ENCODE measurements at regions not wholly inside any gene's neighbourhood (a gene's known extent, or its start where the extent isn't known, plus 50 kb on each side); places are given as distances from the start of the nearest gene placed in this dataset.

- Mint-ChIP-seq H3K27ac (no peak overlapping the region), H3K4me3 (no peak overlapping the region), H3K4me1 (no peaks in the 10 kb centered on the region), H3K27me3 (peaks cover 3% of the 10 kb centered on the region), H3K36me3 (ENCODE audit: low read depth) (no peaks in the 10 kb centered on the region), H3K9me3 (ENCODE audit: low read depth) (peaks cover 2% of the 10 kb centered on the region)
- intact Hi-C loops (cut with DNase I, micrococcal nuclease) = no loop called here
- DNase-seq = no peak
- CTCF ChIA-PET = no interaction called here
- POLR2A ChIA-PET = no interaction called here
- ATAC-seq = no peak
Measured at GRCh38 chr21:32140604-32141317, 138.1 kb downstream of the MIS18A start.

DNA sequence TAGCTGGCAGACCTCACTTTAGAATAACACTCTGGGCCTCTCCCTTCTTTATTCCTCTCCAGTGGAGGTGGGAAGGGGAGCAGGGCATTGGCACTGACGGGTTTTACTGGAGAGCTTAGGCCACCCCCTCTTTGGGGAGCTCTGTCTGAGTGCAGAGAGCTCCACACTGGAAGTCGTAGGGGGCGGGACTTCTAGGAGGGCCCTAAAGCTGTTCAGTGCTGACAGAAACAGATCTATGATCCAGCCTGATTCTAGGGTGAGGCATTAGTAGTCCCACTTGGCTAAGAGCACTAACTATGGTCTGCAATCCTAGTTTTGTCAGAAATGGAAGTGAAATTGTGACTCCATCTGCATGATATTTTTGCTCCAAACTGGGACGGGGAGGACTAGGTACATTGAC, 138.7 kb downstream of the MIS18A start:
- Mint-ChIP-seq H3K9me3 (ENCODE audit: low read depth) (peaks cover 2% of the 10 kb centered on the region), H3K27me3 (peaks cover 3% of the 10 kb centered on the region), H3K27ac (no peak overlapping the region), H3K4me3 (no peak overlapping the region), H3K4me1 (no peaks in the 10 kb centered on the region), H3K36me3 (ENCODE audit: low read depth) (no peaks in the 10 kb centered on the region)
- ATAC-seq = no peak
- intact Hi-C loops (cut with DNase I, micrococcal nuclease) = no loop called here
- no peak for DNase-seq
- ChIA-PET POLR2A (no interaction called here), CTCF (no interaction called here)

- Mint-ChIP-seq H3K36me3 (ENCODE audit: low read depth) (no peaks in the 10 kb centered on the region), H3K27ac (no peak overlapping the region), H3K9me3 (ENCODE audit: low read depth) (peaks cover 2% of the 10 kb centered on the region), H3K4me3 (no peak overlapping the region), H3K27me3 (peaks cover 4% of the 10 kb centered on the region), H3K4me1 (no peaks in the 10 kb centered on the region)
- ATAC-seq (no peak), DNase-seq (no peak)
- ChIA-PET POLR2A (no interaction called here), CTCF (no interaction called here)
- intact Hi-C loops (cut with DNase I, micrococcal nuclease) = no loop called here
Measured at GRCh38 chr21:32138658-32139057, 140.2 kb downstream of the MIS18A start.

GRCh38 chr21:32137931-32138330, 140.9 kb downstream of the MIS18A start:
- CTCF ChIA-PET = no interaction called here
- intact Hi-C loops (cut with DNase I, micrococcal nuclease) = no loop called here
- peaks cover 4% of the 10 kb centered on the region for H3K27me3 Mint-ChIP-seq
- no peak overlapping the region for H3K4me3 Mint-ChIP-seq
- ATAC-seq (no peak), DNase-seq (no peak)
- POLR2A ChIA-PET = no interaction called here
- peaks cover 2% of the 10 kb centered on the region for H3K9me3 Mint-ChIP-seq (ENCODE audit: low read depth)
- no peaks in the 10 kb centered on the region for H3K4me1 Mint-ChIP-seq
- H3K36me3 Mint-ChIP-seq (ENCODE audit: low read depth) = no peaks in the 10 kb centered on the region
- no peak overlapping the region for H3K27ac Mint-ChIP-seq

- intact Hi-C loops (cut with DNase I, micrococcal nuclease) = no loop called here
- Mint-ChIP-seq H3K27ac (no peak overlapping the region), H3K4me3 (no peak overlapping the region), H3K9me3 (ENCODE audit: low read depth) (peaks cover 2% of the 10 kb centered on the region), H3K27me3 (peaks cover 4% of the 10 kb centered on the region), H3K36me3 (ENCODE audit: low read depth) (no peaks in the 10 kb centered on the region), H3K4me1 (no peaks in the 10 kb centered on the region)
- POLR2A ChIA-PET = no interaction called here
- DNase-seq (no peak), ATAC-seq (no peak)
- CTCF ChIA-PET = no interaction called here
Measured at GRCh38 chr21:32137266-32137665, 141.6 kb downstream of the MIS18A start.

DNA sequence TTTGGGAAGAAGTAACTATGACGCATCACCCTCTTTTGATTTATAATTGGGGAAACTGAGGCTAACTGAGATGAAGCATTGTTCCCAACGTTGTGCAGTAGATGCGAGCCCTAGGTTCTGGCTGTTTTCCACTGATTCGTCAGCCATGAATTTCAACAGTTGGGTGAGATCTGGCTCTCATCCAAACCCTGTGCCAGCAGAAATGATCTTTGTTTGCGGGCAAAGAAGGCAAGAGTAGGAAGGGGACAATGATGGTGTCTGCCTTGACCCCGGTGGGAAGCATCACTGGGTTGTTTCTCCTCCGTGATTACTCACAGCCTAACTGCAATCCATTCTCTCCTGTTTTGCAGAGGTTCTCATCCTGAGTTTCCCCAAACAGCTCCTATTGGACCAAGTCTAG, 142.3 kb downstream of the MIS18A start:
- no peak overlapping the region for H3K27ac Mint-ChIP-seq
- peaks cover 5% of the 10 kb centered on the region for H3K27me3 Mint-ChIP-seq
- CTCF ChIA-PET = no interaction called here
- H3K9me3 Mint-ChIP-seq (ENCODE audit: low read depth) = peaks cover 2% of the 10 kb centered on the region
- intact Hi-C loops (cut with DNase I, micrococcal nuclease) = no loop called here
- no peaks in the 10 kb centered on the region for H3K36me3 Mint-ChIP-seq (ENCODE audit: low read depth)
- POLR2A ChIA-PET = no interaction called here
- no peak for ATAC-seq
- no peak for DNase-seq
- no peaks in the 10 kb centered on the region for H3K4me1 Mint-ChIP-seq
- H3K4me3 Mint-ChIP-seq = no peak overlapping the region

- Mint-ChIP-seq H3K9me3 (ENCODE audit: low read depth) (peaks cover 2% of the 10 kb centered on the region), H3K4me1 (no peaks in the 10 kb centered on the region), H3K27me3 (peaks cover 12% of the 10 kb centered on the region), H3K27ac (no peak overlapping the region), H3K4me3 (no peak overlapping the region), H3K36me3 (ENCODE audit: low read depth) (no peaks in the 10 kb centered on the region)
- DNase-seq (no peak), ATAC-seq (no peak)
- POLR2A ChIA-PET = no interaction called here
- intact Hi-C loops (cut with DNase I, micrococcal nuclease) = no loop called here
- CTCF ChIA-PET = interaction anchor here (0.7 kb wide), 1 partner anchor 86 kb away, joined by 4 read pairs; no protein-coding TSS in a partner anchor
Measured at GRCh38 chr21:32135401-32136363, 143.2 kb downstream of the MIS18A start.

DNA sequence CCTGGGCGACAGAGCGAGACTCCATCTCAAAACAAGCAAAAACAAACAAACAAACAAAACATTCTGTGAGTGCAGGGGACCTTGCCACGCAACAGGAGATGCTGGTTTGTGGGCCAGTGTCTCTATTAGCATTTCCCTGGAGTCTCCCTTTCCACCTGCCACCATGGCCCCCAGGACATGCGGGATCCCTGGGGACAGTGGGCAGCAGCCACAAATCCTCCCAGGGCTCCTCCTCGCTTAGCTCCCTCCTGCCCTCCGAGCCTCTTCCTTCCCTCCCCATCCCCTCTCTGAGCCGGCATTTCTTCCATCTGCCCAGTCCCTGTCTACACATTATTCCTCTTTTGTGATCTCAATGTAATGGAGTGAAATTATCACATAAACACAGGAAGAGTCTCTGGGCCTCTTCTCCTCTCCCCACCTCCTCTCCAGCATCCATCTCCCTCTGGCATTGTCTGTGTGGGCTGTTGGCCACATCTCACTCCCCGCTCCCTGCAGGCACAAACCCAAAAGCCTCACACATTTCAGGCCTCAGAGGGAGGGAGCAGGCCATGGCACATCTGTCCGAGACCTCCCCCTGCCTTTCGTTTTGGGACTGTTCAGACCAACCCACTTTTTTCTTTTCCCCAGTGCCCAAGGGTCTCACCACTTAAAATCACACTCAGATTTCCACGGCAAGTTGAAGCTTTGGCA, 144.3 kb downstream of the MIS18A start:
- DNase-seq (no peak), ATAC-seq (no peak)
- no peaks in the 10 kb centered on the region for H3K4me1 Mint-ChIP-seq
- intact Hi-C loops (cut with DNase I, micrococcal nuclease) = no loop called here
- no peak overlapping the region for H3K27ac Mint-ChIP-seq
- ChIA-PET CTCF (interaction anchor here (0.7 kb wide), 1 partner anchor 85 kb away, joined by 4 read pairs; no protein-coding TSS in a partner anchor), POLR2A (no interaction called here)
- no peak overlapping the region for H3K4me3 Mint-ChIP-seq
- H3K36me3 Mint-ChIP-seq (ENCODE audit: low read depth) = no peaks in the 10 kb centered on the region
- peaks cover 12% of the 10 kb centered on the region for H3K27me3 Mint-ChIP-seq
- peaks cover 2% of the 10 kb centered on the region for H3K9me3 Mint-ChIP-seq (ENCODE audit: low read depth)

- H3K27me3 Mint-ChIP-seq = peaks cover 15% of the 10 kb centered on the region
- H3K36me3 Mint-ChIP-seq (ENCODE audit: low read depth) = no peaks in the 10 kb centered on the region
- no peak for DNase-seq
- intact Hi-C loops (cut with DNase I, micrococcal nuclease) = no loop called here
- POLR2A ChIA-PET = no interaction called here
- no peak overlapping the region for H3K4me3 Mint-ChIP-seq
- no peaks in the 10 kb centered on the region for H3K4me1 Mint-ChIP-seq
- H3K27ac Mint-ChIP-seq = no peak overlapping the region
- H3K9me3 Mint-ChIP-seq (ENCODE audit: low read depth) = peaks cover 5% of the 10 kb centered on the region
- no peak for ATAC-seq
- CTCF ChIA-PET = no interaction called here
Measured at GRCh38 chr21:32132881-32133280, 146.0 kb downstream of the MIS18A start.

- Mint-ChIP-seq H3K27me3 (peaks cover 15% of the 10 kb centered on the region), H3K4me1 (no peaks in the 10 kb centered on the region), H3K9me3 (ENCODE audit: low read depth) (peaks cover 5% of the 10 kb centered on the region), H3K4me3 (no peak overlapping the region), H3K36me3 (ENCODE audit: low read depth) (no peaks in the 10 kb centered on the region), H3K27ac (no peak overlapping the region)
- CTCF ChIA-PET = no interaction called here
- intact Hi-C loops (cut with DNase I, micrococcal nuclease) = no loop called here
- ATAC-seq (no peak), DNase-seq (no peak)
- POLR2A ChIA-PET = no interaction called here
Measured at GRCh38 chr21:32132409-32132808, 146.4 kb downstream of the MIS18A start.

DNA sequence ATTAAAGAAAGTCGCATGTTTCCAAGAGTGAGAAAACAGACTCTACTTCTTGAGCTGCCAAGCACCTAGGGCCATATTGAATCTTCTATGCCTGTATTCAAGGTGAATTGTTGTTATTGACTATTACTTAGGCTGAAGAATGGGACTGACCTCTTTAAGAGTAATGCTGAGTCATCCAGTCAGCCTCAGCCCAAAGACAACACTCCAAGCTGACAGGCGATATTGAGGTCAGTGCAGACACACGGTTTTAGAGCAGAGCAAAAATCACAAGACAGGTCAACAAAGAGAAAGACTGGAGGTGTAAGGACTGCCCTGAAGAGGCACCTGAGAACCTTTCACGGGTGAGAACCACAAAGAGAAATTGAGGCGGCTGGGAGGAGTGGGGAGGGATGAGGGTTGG, 146.9 kb downstream of the MIS18A start:
- no peak for DNase-seq
- Mint-ChIP-seq H3K4me1 (no peaks in the 10 kb centered on the region), H3K27ac (no peak overlapping the region), H3K27me3 (peaks cover 15% of the 10 kb centered on the region), H3K36me3 (ENCODE audit: low read depth) (no peaks in the 10 kb centered on the region), H3K4me3 (no peak overlapping the region), H3K9me3 (ENCODE audit: low read depth) (peaks cover 4% of the 10 kb centered on the region)
- ChIA-PET CTCF (no interaction called here), POLR2A (no interaction called here)
- ATAC-seq = no peak
- intact Hi-C loops (cut with DNase I, micrococcal nuclease) = no loop called here

DNA sequence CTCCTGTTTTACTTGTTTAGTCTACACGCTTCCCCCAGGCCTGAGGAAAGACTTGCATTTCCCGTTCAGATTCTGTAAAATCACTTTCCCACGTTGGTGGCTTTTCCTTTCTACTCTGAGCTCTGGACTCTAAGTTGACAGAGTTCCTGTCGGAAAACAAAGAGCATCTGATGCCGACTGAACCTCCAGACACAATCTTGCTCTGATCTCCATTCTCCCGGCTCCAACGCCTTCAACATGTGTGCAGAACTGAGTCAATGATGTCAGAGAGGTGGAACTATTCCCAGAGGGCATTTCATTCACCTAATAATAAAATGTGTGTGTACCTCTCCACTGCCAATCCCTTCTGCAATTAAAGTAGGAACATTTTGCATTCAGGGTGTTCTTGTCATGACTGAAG, 147.7 kb downstream of the MIS18A start:
- ChIA-PET CTCF (interaction anchor here (0.6 kb wide), 1 partner anchor 511 kb away, joined by 3 read pairs; no protein-coding TSS in a partner anchor), POLR2A (no interaction called here)
- no peak for ATAC-seq
- intact Hi-C loops (cut with DNase I, micrococcal nuclease) = no loop called here
- Mint-ChIP-seq H3K4me3 (no peak overlapping the region), H3K27me3 (peaks cover 15% of the 10 kb centered on the region), H3K36me3 (ENCODE audit: low read depth) (no peaks in the 10 kb centered on the region), H3K4me1 (no peaks in the 10 kb centered on the region), H3K27ac (no peak overlapping the region), H3K9me3 (ENCODE audit: low read depth) (peaks cover 3% of the 10 kb centered on the region)
- no peak for DNase-seq

Data from activated CD4-positive, alpha-beta T cell treated with anti-CD3 and anti-CD28 coated beads for 36 hours (primary cell).